ENCODE measurements at regions not wholly inside any gene's neighbourhood (a gene's known extent, or its start where the extent isn't known, plus 50 kb on each side); places are given as distances from the start of the nearest gene placed in this dataset.

- no peak for TF ChIP-seq CHD7 (IDR thresholded peaks at IDR 0.05; ENCODE audit: insufficient replicate concordance, low read length)
- no peak for TF ChIP-seq SP1 (IDR thresholded peaks at IDR 0.05; ENCODE audit: low read depth, low read length)
- TF ChIP-seq TCF12 (IDR thresholded peaks at IDR 0.05; ENCODE audit: low read depth, low read length) = no peak
- no peak for TF ChIP-seq SP4 (IDR thresholded peaks at IDR 0.05; ENCODE audit: low read length)
- no peak for TF ChIP-seq EZH2 (IDR thresholded peaks at IDR 0.05; ENCODE audit: low read depth, low read length, severe bottlenecking)
- no peak for TF ChIP-seq EGR1 (IDR thresholded peaks at IDR 0.05; ENCODE audit: borderline replicate concordance, low read depth, low read length)
- TF ChIP-seq CHD1 (IDR thresholded peaks at IDR 0.05; ENCODE audit: low read depth, low read length) = no peak
- TF ChIP-seq CTBP2 (IDR thresholded peaks at IDR 0.05; ENCODE audit: borderline replicate concordance, insufficient read depth, insufficient read length, low read length) = no peak
- no peak for TF ChIP-seq SRF (IDR thresholded peaks at IDR 0.05; ENCODE audit: low read depth, low read length)
- TF ChIP-seq KDM1A (IDR thresholded peaks at IDR 0.05; ENCODE audit: borderline replicate concordance, low read length) = no peak
- TF ChIP-seq BRCA1 (IDR thresholded peaks at IDR 0.05; ENCODE audit: low read depth, low read length) = no peak
These were observed 193.9 kb downstream of the SEC61B start (continued) for GRCh38 chr9:99416007-99416406.
